AG04449 (cell line): ENCODE measurements at regions not wholly inside any gene's neighbourhood (a gene's known extent, or its start where the extent isn't known, plus 50 kb on each side); places are given as distances from the start of the nearest gene placed in this dataset.

ENCODE experiments used
- CTCF ChIA-PET: fragments of 350-600 bp; formaldehyde crosslinking; extraction: SDS; loops from one replicate; lab custom pipeline; 2021; ENCODE audit warnings: antibody characterized with exemption; lab: Yijun Ruan, JAX
- POLR2A ChIA-PET: fragments of 400-600, 350-600 bp; formaldehyde crosslinking; extraction: SDS; loops from one replicate; lab custom pipeline; 2020; ENCODE audit warnings: antibody characterized with exemption, inconsistent platforms; lab: Yijun Ruan, JAX
- DNase-seq: peaks from one replicate; pipeline ENCODE4 v3.0.0-alpha.2; 2010; ENCODE audit warnings: low read depth, low spot score
- H3K4me3 ChIP-seq: 2 replicates; pipeline ENCODE4 v1.5.1; 2011; ENCODE audit warnings: low read depth, mild to moderate bottlenecking, control low read depth, low read length
- TF ChIP-seq, protein P1 (sequence below): IDR thresholded peaks from one replicate; pipeline ENCODE4 v1.5.1; 2011; ENCODE audit warnings: mild to moderate bottlenecking, moderate library complexity, low read length, control low read depth, inconsistent platforms; ENCODE audit not compliant: insufficient read depth; ENCODE audit errors: missing control alignments

DNA sequence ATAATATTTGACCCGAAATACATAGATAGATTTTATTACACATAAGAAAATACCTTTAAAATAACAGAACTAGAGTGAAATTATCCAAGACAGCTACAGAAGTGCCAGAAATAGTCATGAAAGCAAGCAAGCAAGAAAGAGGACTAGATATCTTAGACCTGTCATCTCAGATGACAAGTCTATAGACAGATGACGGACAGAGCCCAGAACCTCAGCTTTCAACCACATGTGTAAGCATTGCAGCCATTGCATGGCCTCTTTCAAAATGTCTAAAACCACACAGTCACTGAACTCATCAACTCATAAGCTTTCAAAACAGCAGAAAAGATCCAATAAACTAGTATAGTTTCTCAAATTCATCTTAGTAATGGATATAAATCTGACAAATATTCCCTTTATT lies 59.8 kb upstream of the FHIT start:
- POLR2A ChIA-PET = no interaction called here
- TF ChIP-seq, protein P1, sequence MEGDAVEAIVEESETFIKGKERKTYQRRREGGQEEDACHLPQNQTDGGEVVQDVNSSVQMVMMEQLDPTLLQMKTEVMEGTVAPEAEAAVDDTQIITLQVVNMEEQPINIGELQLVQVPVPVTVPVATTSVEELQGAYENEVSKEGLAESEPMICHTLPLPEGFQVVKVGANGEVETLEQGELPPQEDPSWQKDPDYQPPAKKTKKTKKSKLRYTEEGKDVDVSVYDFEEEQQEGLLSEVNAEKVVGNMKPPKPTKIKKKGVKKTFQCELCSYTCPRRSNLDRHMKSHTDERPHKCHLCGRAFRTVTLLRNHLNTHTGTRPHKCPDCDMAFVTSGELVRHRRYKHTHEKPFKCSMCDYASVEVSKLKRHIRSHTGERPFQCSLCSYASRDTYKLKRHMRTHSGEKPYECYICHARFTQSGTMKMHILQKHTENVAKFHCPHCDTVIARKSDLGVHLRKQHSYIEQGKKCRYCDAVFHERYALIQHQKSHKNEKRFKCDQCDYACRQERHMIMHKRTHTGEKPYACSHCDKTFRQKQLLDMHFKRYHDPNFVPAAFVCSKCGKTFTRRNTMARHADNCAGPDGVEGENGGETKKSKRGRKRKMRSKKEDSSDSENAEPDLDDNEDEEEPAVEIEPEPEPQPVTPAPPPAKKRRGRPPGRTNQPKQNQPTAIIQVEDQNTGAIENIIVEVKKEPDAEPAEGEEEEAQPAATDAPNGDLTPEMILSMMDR = no peak

DNA sequence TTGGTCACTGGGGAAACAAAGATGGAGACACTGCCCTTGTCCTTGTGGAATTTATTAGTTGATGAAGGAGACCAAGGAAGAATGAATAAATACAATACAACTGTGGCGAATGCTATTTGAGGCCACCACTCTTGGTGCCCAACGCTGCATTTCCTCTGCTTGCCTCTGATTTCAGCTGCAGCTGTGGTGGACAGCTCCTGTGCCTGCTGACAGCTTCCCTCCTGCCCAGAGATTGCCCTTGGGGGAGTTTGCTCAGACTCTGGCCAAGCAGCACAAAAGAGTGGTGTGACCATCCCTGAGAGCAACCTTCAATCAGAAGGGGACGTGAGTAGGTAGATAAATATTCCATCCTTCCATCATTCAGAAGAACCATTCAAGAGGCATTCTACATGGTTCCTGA lies 64.6 kb upstream of the FHIT start:
- H3K4me3 ChIP-seq = no peak overlapping the region
- ChIA-PET POLR2A (no interaction called here), CTCF (no interaction called here)
- TF ChIP-seq, protein P1 = no peak
- no peak for DNase-seq

More for the DNA sequence above, 59.8 kb upstream of the FHIT start:
- no peak for DNase-seq
- CTCF ChIA-PET = no interaction called here
- no peak overlapping the region for H3K4me3 ChIP-seq

DNA sequence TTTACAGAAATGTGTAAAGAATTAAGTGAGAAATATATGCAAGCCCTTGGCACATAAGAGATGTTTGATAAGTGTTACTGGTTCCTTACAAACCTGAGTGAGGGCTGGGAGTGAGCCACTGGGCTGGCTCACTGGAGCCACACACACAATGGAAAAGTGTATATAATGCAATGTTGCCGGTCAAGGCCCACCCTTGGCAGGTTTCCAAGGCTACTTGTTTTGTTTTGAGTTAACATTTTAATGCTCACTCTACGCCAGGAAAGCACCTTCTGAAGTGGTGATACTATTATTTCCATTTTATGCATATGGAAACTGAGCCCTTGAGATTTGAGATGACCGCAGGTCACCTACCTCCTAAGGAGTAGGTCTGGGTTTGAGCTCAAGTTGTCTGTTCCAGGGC lies 71.8 kb upstream of the FHIT start:
- POLR2A ChIA-PET = no interaction called here
- no peak overlapping the region for H3K4me3 ChIP-seq
- TF ChIP-seq, protein P1 = no peak
- no peak for DNase-seq
- CTCF ChIA-PET = no interaction called here

DNA sequence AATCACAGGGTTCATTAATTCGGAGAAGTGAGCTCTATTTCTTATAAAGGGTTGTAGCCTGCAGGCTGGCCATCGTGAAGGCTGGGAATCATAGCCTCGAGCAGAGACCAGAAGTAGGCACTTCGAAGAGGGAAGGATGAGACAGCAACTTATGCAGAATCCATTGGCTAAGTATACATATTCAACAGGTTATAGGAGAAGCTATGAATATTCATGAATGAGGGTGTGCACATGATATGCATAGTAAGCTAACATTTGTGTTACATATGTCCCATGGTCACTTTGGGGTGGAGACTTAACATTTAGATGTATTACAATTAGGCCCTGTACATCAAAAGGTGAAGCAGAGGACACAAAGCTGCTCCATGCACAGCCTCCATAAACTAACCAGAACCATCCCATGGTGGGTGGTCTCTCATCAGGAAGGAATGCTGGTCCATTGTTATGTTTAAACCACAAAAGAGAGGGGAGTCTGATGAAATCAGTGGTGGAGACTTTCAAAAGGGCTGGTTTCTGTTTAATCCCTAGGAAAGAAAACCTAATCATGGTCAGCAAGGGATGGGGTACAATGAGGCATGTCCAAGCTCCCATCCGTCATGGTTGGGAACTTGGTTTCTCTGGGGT lies 80.8 kb upstream of the FHIT start:
- TF ChIP-seq, protein P1 = no peak
- ChIA-PET POLR2A (no interaction called here), CTCF (no interaction called here)
- no peak overlapping the region for H3K4me3 ChIP-seq
- no peak for DNase-seq

DNA sequence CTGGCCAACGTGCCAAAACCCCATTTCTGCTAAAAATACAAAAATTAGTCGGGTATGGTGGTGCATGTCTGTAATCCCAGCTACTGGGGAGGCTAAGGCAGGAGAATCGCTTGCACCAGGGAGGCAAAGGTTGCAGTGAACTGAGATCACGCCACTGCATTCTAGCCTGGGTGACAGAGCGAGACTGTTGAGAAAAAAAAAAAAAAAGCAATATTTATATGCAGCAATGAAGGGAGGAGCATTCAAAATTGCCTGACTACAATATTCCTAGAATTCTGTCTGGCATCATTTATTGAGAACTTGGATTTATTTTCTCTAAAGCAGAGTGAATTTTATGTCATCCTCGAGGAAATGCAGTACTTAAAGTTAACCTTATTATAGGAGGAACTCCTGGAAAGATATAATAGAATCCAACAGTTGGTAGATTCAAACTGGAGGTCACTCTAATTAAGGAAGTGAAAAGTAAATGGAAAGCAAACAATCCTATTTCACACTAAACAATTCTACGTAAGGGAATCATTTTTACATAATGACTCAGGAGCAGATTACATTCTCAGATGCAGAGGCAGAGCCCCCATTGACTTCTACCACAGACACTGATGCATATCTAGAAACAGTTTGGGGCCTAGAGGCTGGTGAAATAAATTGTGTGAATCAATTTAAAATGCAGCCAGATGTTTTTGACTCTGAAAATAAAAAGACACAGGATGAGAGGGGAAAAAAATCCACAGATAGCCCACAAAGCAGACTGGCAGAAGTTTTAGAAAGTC lies 82.1 kb upstream of the FHIT start:
- POLR2A ChIA-PET = no interaction called here

DNA sequence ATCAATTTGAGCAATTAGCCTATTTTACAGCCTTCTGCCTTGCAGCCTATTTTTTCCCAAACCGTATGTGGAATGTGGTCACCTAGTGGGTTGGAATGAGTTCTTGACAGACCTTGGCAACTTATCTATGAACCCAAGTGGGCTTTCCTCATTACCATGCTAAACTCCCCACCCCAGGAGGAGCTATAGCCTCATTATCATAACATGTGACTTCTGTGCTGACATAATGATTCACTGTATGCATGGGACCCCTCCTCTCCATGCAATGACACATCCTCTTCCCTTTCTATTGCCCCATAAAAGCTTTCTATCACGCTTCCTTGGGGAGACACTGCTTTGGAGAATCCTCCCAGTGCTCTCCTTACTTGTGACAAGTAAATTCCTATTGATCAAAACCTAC lies 83.5 kb upstream of the FHIT start:
- no peak for DNase-seq
- CTCF ChIA-PET = interaction anchor here (1.1 kb wide), 1 partner anchor 13 kb away, joined by 3 read pairs; no protein-coding TSS in a partner anchor
- H3K4me3 ChIP-seq = no peak overlapping the region
- TF ChIP-seq, protein P1 = no peak
- POLR2A ChIA-PET = no interaction called here

More for the DNA sequence above, 82.1 kb upstream of the FHIT start:
- no peak for DNase-seq
- H3K4me3 ChIP-seq = no peak overlapping the region
- CTCF ChIA-PET = no interaction called here
- TF ChIP-seq, protein P1 = no peak
